Testis (tissue), 2 donors: ENCODE measurements at regions not wholly inside any gene's neighbourhood (a gene's known extent, or its start where the extent isn't known, plus 50 kb on each side); places are given as distances from the start of the nearest gene placed in this dataset.

ENCODE experiments used
- DNase-seq: peaks from one replicate; pipeline ENCODE4 v3.0.0-alpha.2; 2019
- H3K27ac ChIP-seq, 2 donors: fragments of 200-600 bp; sonication (generic); one replicate each; pipeline ENCODE4 v1.5.1; 2019
- H3K27me3 ChIP-seq: fragments of 200-600 bp; sonication (generic); one replicate; pipeline ENCODE4 v1.5.1; 2019
- H3K36me3 ChIP-seq: fragments of 200-600 bp; sonication (generic); one replicate; pipeline ENCODE4 v1.5.1; 2017; ENCODE audit warnings: low read depth; ENCODE audit errors: missing control alignments
- H3K4me1 ChIP-seq: fragments of 200-600 bp; sonication (generic); one replicate; pipeline ENCODE4 v1.5.1; 2019
- H3K4me3 ChIP-seq, 2 donors: fragments of 200-600 bp; sonication (generic); one replicate each; pipeline ENCODE4 v1.5.1; 2017 to 2019
- H3K9me3 ChIP-seq: fragments of 200-600 bp; sonication (generic); one replicate; pipeline ENCODE4 v1.5.1; 2017
- CTCF ChIP-seq, 3 experiments: fragments of 450-650 bp in 2 of 3; fragments of 200-600 bp in 1 of 3; sonication (generic) in 1 of 3; IDR thresholded peaks; one replicate each; pipeline ENCODE4 v1.5.1; 2016 to 2019; ENCODE audit warnings: antibody characterized with exemption in 3 of 3, mild to moderate bottlenecking in 2 of 3, moderate library complexity in 1 of 3
- POLR2A ChIP-seq: fragments of 450-650 bp; IDR thresholded peaks from one replicate; pipeline ENCODE4 v1.6.1; 2017; ENCODE audit warnings: antibody characterized with exemption, mild to moderate bottlenecking, moderate library complexity
- WGBS, 2 donors: methylation state at CpG; one replicate each; pipeline ENCODE4 v1.1.5; 2018; 5-methylcytosine and 5-hydroxymethylcytosine counted together
- intact Hi-C: fragments of 100-400 bp; cut with DNase I; formaldehyde crosslinking; loops from one replicate; pipeline ENCODE4 v1.15.1; 2023; ENCODE audit warnings: low total_unique reads

- WGBS, 2 donors: 84 to 97% methylated on average over 2 of the region's 2 CpGs
- intact Hi-C loops: no loop called here
- H3K27me3 ChIP-seq: no peaks in the 10 kb centered on the region
- DNase-seq: no peak
- no peaks in the 10 kb centered on the region for H3K4me1 ChIP-seq
- TF ChIP-seq POLR2A: no peak
- TF ChIP-seq CTCF (IDR thresholded peaks at IDR 0.05): no peak
- H3K4me3 ChIP-seq: no peak overlapping the region
- no peak overlapping the region for H3K27ac ChIP-seq
- H3K36me3 ChIP-seq: no peaks in the 10 kb centered on the region
- no peaks in the 10 kb centered on the region for H3K9me3 ChIP-seq
Measured at GRCh38 chr1:224850446-224850845, 79.0 kb upstream of the DNAH14 start.

GRCh38 chr1:224851210-224851847, 78.1 kb upstream of the DNAH14 start:
- Histone ChIP-seq H3K36me3 (no peaks in the 10 kb centered on the region), H3K27ac (no peak overlapping the region), H3K9me3 (no peaks in the 10 kb centered on the region), H3K4me1 (no peaks in the 10 kb centered on the region), H3K27me3 (no peaks in the 10 kb centered on the region), H3K4me3 (no peak overlapping the region)
- WGBS, 2 donors: 58 to 67% methylated on average over 5 to 6 of the region's 6 CpGs
- intact Hi-C loops: no loop called here
- no peak for TF ChIP-seq POLR2A
- TF ChIP-seq CTCF (IDR thresholded peaks at IDR 0.05): peak; percentile 31 to 54 (median 45)
- peak; percentile 86 for DNase-seq

DNA sequence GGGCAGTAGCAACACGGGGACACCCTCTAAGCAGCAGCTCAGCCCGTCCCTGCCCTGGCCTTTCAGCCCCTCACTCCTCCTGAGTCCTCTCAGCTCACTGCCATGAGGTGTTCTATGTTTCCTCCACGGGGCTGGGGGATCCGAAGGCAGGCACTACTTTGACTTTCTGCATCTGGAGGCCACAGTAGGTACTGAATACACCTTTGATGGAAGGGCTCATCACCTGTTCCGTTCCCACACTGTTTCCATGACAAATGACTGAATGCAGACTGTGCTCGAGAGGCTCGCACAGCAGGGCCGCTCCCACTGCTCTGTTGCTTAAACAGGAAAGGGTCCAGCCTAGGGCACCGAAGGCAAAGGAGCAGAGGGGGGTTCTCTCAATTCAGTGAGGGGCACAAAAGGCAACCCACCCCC, 77.6 kb upstream of the DNAH14 start:
- H3K4me1 ChIP-seq: no peaks in the 10 kb centered on the region
- no peak for DNase-seq
- TF ChIP-seq POLR2A: no peak
- TF ChIP-seq CTCF (IDR thresholded peaks at IDR 0.05): no peak
- 70 to 78% methylated on average over 8 to 9 of the region's 9 CpGs for WGBS, 2 donors
- no peaks in the 10 kb centered on the region for H3K9me3 ChIP-seq
- H3K27ac ChIP-seq: no peak overlapping the region
- intact Hi-C loops: no loop called here
- H3K4me3 ChIP-seq: no peak overlapping the region
- H3K36me3 ChIP-seq: no peaks in the 10 kb centered on the region
- no peaks in the 10 kb centered on the region for H3K27me3 ChIP-seq

DNA sequence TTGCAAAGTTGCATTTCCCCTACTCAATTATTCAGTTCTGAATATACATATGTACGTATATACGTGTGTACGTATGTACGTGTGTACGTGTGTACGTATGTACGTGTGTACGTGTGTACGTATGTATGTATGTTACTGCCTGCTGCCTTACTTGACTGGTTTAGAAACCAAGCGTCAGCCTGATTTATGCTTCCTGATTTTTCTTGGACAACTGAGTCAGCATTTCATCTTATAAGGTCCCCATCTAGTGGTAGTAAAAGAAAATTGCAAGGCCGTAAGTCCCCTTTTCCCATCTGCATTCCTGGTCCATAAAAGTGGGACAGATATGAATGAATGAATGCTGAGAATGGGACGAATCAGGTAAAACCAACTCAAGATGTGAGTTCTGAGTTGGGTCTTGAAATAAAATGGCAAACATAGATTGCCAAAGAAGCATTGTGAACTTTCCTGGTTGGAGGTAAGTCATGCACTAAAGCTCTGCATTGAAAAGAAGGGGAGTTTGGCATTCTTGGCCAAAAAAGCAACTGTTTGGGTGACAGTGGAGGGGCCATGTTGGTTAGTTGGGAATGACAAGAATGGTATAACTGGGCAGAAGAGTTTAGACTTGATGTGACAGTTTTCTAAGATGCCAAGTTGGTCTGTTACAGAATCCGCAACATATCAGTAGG, 76.4 kb upstream of the DNAH14 start:
- intact Hi-C loops: no loop called here
- H3K4me1 ChIP-seq: no peaks in the 10 kb centered on the region
- H3K27ac ChIP-seq: no peak overlapping the region
- no peak for TF ChIP-seq POLR2A
- peak; percentile 44 to 71 (median 66) for TF ChIP-seq CTCF (IDR thresholded peaks at IDR 0.05)
- no peak overlapping the region for H3K4me3 ChIP-seq
- H3K36me3 ChIP-seq: no peaks in the 10 kb centered on the region
- no peaks in the 10 kb centered on the region for H3K27me3 ChIP-seq
- WGBS, 2 donors: 50 to 55% methylated on average over 13 of the region's 13 CpGs
- no peaks in the 10 kb centered on the region for H3K9me3 ChIP-seq
- no peak for DNase-seq

DNA sequence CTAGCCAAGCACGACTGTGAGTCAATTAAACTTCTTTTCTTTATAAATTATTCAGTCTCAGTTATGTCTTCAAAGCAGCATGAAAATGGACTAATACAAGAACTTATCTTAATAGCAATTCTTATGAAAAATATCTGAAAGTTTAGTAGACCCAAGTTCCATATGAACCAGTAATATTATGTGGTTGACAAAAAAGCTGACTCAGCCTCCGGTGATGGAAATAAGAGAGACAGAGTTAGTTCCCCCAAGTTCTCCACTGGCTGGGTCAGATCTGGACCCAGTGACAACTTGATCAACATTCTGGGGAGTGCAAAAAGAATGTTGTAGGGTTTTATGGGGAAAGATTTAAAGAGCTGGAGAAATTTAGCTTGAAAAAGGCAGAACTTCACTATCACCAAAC, 72.5 kb upstream of the DNAH14 start:
- 86 to 94% methylated on average over 2 of the region's 2 CpGs for WGBS, 2 donors
- no peak overlapping the region for H3K4me3 ChIP-seq
- no peak for TF ChIP-seq POLR2A
- TF ChIP-seq CTCF (IDR thresholded peaks at IDR 0.05): no peak
- no peaks in the 10 kb centered on the region for H3K9me3 ChIP-seq
- intact Hi-C loops: no loop called here
- H3K4me1 ChIP-seq: no peaks in the 10 kb centered on the region
- DNase-seq: no peak
- no peaks in the 10 kb centered on the region for H3K27me3 ChIP-seq
- no peaks in the 10 kb centered on the region for H3K36me3 ChIP-seq
- H3K27ac ChIP-seq: no peak overlapping the region
